ENCODE measurements at regions not wholly inside any gene's neighbourhood (a gene's known extent, or its start where the extent isn't known, plus 50 kb on each side); places are given as distances from the start of the nearest gene placed in this dataset.

- Histone ChIP-seq H3K9me3 (replicated peaks in 1 of 2; ENCODE audit: control insufficient read depth in 1 of 2, insufficient read depth in 1 of 2, low read length in 2 of 2) (no peaks in the 10 kb centered on the region), H3K4me1 (ENCODE audit: control insufficient read depth in 1 of 2, insufficient read depth in 2 of 2, low read length in 2 of 2) (no peaks in the 10 kb centered on the region), H2AFZ (ENCODE audit: insufficient read depth, low read depth, low read length, poor library complexity, severe bottlenecking) (no peak overlapping the region), H3K36me3 (replicated peaks in 1 of 2; ENCODE audit: control insufficient read depth in 1 of 2, insufficient read depth in 2 of 2, low read length in 2 of 2) (no peaks in the 10 kb centered on the region), H3K9ac (ENCODE audit: insufficient read depth, low read length, poor library complexity, severe bottlenecking) (no peak overlapping the region), H3K79me2 (ENCODE audit: insufficient read depth, low read length) (no peaks in the 10 kb centered on the region), H3K27ac (ENCODE audit: low read depth in 1 of 2, low read length in 2 of 2) (no peak overlapping the region), H3K27me3 (ENCODE audit: control insufficient read depth in 2 of 2, insufficient read depth in 2 of 2, low read length in 2 of 2) (no peaks in the 10 kb centered on the region), H4K20me1 (ENCODE audit: insufficient read depth, low read length) (no peaks in the 10 kb centered on the region), H3K4me2 (replicated peaks; ENCODE audit: extremely low read depth, low read length, poor library complexity, severe bottlenecking) (no peak overlapping the region), H3K4me3 (replicated peaks in 1 of 3; ENCODE audit: low read depth in 2 of 3, low read length in 3 of 3) (no peak overlapping the region)
- H3K27ac Mint-ChIP-seq = no peak overlapping the region
- no peak overlapping the region for H3K4me3 Mint-ChIP-seq
- peaks cover 0 to 16% (median 5%) of the 10 kb centered on the region in 7 donors for H3K9me3 Mint-ChIP-seq
- DNase-seq = no peak
- no peaks in the 10 kb centered on the region for H3K36me3 Mint-ChIP-seq
- TF ChIP-seq, protein P1, sequence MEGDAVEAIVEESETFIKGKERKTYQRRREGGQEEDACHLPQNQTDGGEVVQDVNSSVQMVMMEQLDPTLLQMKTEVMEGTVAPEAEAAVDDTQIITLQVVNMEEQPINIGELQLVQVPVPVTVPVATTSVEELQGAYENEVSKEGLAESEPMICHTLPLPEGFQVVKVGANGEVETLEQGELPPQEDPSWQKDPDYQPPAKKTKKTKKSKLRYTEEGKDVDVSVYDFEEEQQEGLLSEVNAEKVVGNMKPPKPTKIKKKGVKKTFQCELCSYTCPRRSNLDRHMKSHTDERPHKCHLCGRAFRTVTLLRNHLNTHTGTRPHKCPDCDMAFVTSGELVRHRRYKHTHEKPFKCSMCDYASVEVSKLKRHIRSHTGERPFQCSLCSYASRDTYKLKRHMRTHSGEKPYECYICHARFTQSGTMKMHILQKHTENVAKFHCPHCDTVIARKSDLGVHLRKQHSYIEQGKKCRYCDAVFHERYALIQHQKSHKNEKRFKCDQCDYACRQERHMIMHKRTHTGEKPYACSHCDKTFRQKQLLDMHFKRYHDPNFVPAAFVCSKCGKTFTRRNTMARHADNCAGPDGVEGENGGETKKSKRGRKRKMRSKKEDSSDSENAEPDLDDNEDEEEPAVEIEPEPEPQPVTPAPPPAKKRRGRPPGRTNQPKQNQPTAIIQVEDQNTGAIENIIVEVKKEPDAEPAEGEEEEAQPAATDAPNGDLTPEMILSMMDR (IDR thresholded peaks at IDR 0.05) = no peak
- WGBS (ENCODE audit: insufficient coverage) = no CpG with 5 or more reads among the region's 1 CpG
- intact Hi-C loops (cut with micrococcal nuclease) = no loop called here
- H3K27me3 Mint-ChIP-seq (ENCODE audit: low read depth in 3 of 3) = no peaks in the 10 kb centered on the region
- no peaks in the 10 kb centered on the region for H3K4me1 Mint-ChIP-seq
Measured at GRCh38 chr6:81666481-81666880, 86.0 kb downstream of the TENT5A start.

DNA sequence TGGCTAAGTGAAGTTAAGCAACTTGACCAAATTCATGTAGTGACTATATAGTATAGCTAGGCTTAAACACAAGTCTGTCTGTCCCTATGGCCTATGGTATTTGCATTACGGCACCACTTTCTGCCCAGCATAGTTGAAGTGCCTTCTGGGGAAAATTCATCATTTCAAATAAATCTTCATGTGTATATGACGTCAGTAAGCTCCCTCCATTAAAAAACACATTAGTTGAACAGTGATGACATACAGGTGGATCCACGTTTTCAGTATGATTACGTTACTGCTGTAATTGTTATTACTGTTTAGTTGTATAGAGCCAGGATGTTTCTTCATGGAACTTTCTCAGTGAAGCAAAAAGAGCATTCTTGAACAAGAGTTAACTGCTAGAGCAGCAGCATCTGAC, 96.2 kb downstream of the TENT5A start:
- Histone ChIP-seq H3K4me2 (replicated peaks; ENCODE audit: extremely low read depth, low read length, poor library complexity, severe bottlenecking) (no peak overlapping the region), H3K9me3 (replicated peaks in 1 of 2; ENCODE audit: control insufficient read depth in 1 of 2, insufficient read depth in 1 of 2, low read length in 2 of 2) (no peaks in the 10 kb centered on the region), H2AFZ (ENCODE audit: insufficient read depth, low read depth, low read length, poor library complexity, severe bottlenecking) (no peak overlapping the region), H3K79me2 (ENCODE audit: insufficient read depth, low read length) (no peaks in the 10 kb centered on the region), H3K4me3 (replicated peaks in 1 of 3; ENCODE audit: low read depth in 2 of 3, low read length in 3 of 3) (no peak overlapping the region), H3K27ac (ENCODE audit: low read depth in 1 of 2, low read length in 2 of 2) (no peak overlapping the region), H3K9ac (ENCODE audit: insufficient read depth, low read length, poor library complexity, severe bottlenecking) (no peak overlapping the region), H3K27me3 (ENCODE audit: control insufficient read depth in 2 of 2, insufficient read depth in 2 of 2, low read length in 2 of 2) (no peaks in the 10 kb centered on the region), H3K4me1 (ENCODE audit: control insufficient read depth in 1 of 2, insufficient read depth in 2 of 2, low read length in 2 of 2) (no peaks in the 10 kb centered on the region), H4K20me1 (ENCODE audit: insufficient read depth, low read length) (no peaks in the 10 kb centered on the region), H3K36me3 (replicated peaks in 1 of 2; ENCODE audit: control insufficient read depth in 1 of 2, insufficient read depth in 2 of 2, low read length in 2 of 2) (no peaks in the 10 kb centered on the region)
- Mint-ChIP-seq H3K27ac (no peak overlapping the region), H3K4me3 (no peak overlapping the region), H3K27me3 (ENCODE audit: low read depth in 3 of 3) (peaks cover 0 to under 1% (median 0%) of the 10 kb centered on the region in 3 donors), H3K4me1 (no peaks in the 10 kb centered on the region), H3K9me3 (peaks cover 0 to 3% (median 0%) of the 10 kb centered on the region in 7 donors), H3K36me3 (peaks cover 4 to 5% of the 10 kb centered on the region in 2 donors)
- intact Hi-C loops (cut with micrococcal nuclease) = no loop called here
- WGBS (ENCODE audit: insufficient coverage) = 85% methylated on average over 3 of the region's 4 CpGs
- DNase-seq = no peak
- TF ChIP-seq, protein P1 (IDR thresholded peaks at IDR 0.05) = no peak

Measured in CD14-positive monocyte (primary cell).